BJ (cell line): ENCODE measurements at regions not wholly inside any gene's neighbourhood (a gene's known extent, or its start where the extent isn't known, plus 50 kb on each side); places are given as distances from the start of the nearest gene placed in this dataset.
"Not testable (repeated sequence)": the region's sequence is repeated elsewhere in the genome, so short reads cannot be mapped to it uniquely, and the experiment has no call there.

Experiments used
- CTCF ChIA-PET: fragments of 350-600 bp; formaldehyde crosslinking; extraction: SDS; loops from one replicate; lab custom pipeline; 2021; ENCODE audit warnings: antibody characterized with exemption, inconsistent platforms; lab: Yijun Ruan, JAX
- POLR2A ChIA-PET: fragments of 300-600 bp; sonication (Branson Sonifier 250); formaldehyde crosslinking; extraction: SDS; loops from one replicate; lab custom pipeline; 2021; ENCODE audit warnings: antibody characterized with exemption; lab: Charles Lee
- DNase-seq: peaks from one replicate; pipeline ENCODE4 v3.0.0-alpha.2; 2011; ENCODE audit warnings: low read depth
- H3K27me3 ChIP-seq: 2 replicates; pipeline ENCODE4 v1.6.0; 2011; ENCODE audit warnings: low read length; ENCODE audit not compliant: control insufficient read depth, insufficient read depth
- H3K36me3 ChIP-seq: 2 replicates; pipeline ENCODE4 v1.5.1; 2011; ENCODE audit warnings: low read length; ENCODE audit not compliant: control insufficient read depth, insufficient read depth
- H3K4me3 ChIP-seq: 2 replicates; pipeline ENCODE4 v1.5.1; 2011; ENCODE audit warnings: low read depth, mild to moderate bottlenecking, control low read depth, low read length
- TF ChIP-seq, protein P1 (sequence below): IDR thresholded peaks from 2 replicates; pipeline ENCODE4 v1.5.1; 2011; ENCODE audit warnings: low read depth, mild to moderate bottlenecking, control low read depth, inconsistent platforms, low read length, moderate library complexity; ENCODE audit not compliant: insufficient read depth

DNA sequence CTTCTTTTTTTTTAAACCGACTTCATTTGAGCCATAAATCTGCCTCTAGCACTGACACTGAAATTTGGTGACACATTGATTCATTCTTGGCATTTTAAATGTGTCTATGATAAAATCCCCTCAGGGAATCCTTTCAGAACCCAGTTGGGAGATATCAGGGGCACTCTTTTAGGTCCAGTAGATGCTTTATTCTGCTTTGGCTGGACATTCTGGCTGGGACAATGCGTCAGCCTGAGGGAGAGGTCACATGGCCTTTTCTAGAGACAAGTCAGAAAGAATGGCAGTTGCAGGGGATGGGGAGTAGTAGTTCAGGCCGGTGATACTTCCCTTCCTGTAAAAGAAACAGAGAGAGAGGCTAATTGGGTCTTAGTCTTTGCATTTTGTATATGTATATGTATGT is 63.1 kb downstream of the TRIM43 start:
- H3K4me3 ChIP-seq, H3K27me3 ChIP-seq, POLR2A ChIA-PET, DNase-seq, H3K36me3 ChIP-seq, CTCF ChIA-PET: not testable (repeated sequence)

DNA sequence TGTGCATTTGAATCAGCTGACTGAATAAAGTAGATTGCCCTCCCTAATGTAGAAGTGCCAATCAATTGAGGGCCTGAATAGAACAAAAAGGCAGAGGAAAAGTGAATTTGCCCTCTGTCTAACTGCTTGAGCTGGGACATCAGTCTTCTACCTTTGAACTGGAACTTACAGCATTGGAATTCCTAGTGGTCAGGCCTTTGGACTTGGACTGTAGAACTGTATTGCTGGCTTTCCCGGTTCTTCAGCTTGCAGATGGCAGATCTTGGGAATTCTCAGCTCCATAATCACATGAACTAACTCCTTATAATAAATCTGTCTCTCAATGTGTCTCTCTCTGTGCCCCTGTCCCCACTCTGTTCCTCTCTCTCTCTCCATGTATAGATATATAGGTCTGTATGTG is 64.8 kb downstream of the TRIM43 start:
- H3K36me3 ChIP-seq, H3K27me3 ChIP-seq, DNase-seq, POLR2A ChIA-PET, H3K4me3 ChIP-seq, CTCF ChIA-PET: not testable (repeated sequence)

DNA sequence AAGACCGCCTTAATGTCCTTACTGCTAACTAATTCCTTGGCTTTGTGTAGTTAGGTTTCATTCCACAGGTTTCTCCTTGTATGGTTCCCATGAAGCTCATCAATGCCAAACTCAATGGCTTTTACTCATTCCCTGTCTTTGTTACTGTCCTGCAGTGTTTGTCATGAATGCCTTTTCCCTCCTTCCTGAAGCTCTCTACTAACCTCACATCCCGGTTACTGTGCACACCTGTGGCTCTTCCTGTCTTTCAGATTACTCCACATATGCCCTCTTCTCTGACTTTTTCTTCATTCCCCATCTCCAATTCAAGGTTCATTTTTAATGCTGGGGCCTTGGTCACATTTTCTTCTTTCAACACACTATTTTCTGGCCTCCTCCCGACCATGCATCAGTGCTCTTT is 66.1 kb downstream of the TRIM43 start:
- DNase-seq, CTCF ChIA-PET, H3K27me3 ChIP-seq, H3K36me3 ChIP-seq, POLR2A ChIA-PET, H3K4me3 ChIP-seq: not testable (repeated sequence)

DNA sequence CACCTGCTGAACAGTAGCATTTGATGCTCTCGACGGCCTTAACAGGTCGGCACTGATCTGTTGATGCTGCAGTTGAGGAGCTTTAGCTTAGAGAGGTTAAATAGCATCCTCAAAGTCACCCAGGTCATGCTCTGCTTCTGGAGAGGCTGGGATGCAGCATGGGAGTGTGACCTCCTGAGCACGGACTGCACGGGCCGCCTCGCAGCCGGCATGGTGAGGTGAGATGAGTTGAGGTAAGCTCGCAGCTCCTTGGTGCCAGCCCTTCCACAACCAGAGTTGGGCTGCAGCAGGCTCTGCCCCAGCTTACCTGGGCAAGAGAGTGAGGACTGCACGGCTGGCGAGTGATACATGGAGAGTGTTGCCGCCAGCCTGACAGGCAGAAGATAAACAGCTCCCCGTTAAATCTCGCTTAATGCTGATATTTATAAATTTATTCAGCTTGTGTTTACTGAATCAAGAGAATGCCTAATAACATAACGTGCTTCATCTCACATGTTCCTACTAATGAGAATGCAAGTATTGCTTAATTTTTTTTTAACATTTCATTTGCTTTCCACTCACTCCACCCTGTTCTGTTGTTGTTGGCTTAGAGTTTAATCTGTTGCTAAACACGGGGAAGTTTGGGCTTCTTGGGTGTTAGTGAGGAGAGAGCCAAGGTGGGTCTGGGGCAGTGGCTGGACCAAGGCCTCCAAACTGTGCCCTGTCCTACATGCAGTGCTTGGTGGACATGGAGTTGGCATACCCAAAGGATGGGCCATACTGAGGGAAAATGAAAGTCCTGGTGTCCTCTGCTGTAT is 69.2 kb downstream of the TRIM43 start:
- DNase-seq, H3K27me3 ChIP-seq, H3K4me3 ChIP-seq, CTCF ChIA-PET, H3K36me3 ChIP-seq, POLR2A ChIA-PET: not testable (repeated sequence)

DNA sequence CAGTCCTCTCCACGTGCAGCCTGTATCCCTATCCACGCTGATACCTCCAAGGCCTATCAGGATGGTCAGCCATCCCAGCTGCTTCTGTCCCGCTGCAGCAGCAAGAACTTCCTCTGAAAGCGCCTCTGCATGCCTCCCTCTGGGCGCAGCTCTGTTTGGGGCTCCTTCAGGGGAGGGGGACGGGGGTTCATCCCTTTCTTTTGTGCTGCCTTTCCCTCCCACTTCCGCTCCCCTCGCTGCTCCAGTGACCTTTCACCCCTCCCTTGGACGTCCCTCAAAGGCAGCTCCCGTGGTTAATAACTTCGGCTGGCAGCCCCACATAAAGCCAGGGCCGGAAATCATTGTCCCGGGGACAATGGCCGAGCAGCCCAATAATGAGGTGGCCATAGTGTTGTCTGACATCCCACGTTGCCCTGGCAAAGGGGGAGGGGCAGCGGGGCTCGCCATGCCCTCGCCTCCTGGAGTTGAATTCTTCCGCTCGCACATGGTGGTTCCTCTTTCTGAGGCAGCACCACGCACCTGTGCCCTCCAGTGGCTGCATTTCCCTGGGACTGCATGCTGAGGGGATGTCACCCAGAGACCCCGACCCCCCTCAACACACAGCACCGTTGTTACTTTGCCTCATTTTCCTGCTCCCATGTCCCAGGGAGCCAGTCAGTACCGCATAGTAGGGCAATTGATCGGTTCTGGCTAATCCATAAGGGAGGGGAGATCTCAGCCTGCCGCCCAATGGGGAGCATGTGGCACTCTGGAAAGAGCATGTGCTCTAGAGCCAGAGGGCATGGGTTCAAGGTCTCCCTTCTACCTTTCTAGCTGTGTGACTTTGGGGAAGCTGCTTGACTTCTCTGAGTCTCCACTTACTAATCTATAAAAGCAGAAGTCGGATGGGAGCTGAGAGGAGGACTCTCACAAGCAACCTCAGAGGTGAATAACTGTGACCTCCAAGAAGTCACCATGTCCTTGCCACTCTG is 72.0 kb downstream of the TRIM43 start:
- CTCF ChIA-PET, H3K36me3 ChIP-seq, H3K27me3 ChIP-seq, DNase-seq, POLR2A ChIA-PET, H3K4me3 ChIP-seq: not testable (repeated sequence)

DNA sequence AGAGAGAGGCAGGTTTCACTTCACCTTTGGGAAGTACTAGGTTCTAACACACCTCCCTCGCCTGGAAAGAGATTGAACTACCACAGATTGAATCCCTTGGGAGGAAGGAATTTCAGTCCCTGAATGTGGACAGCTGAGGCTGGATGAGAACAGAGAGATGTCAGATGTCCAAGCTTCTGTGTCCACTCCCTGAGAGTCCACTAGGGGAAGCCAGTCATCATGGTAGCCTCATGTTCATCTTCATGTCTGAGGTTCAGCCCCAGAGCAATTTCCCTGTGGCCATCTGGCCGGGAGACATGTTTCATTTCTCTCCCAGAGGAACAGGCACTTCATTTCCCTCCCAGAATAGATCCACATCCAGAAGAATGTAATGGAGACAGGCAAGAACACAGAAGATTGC is 74.8 kb downstream of the TRIM43 start:
- H3K27me3 ChIP-seq, POLR2A ChIA-PET, H3K4me3 ChIP-seq, H3K36me3 ChIP-seq, DNase-seq: not testable (repeated sequence)
- CTCF ChIA-PET, result interaction anchor here (1.2 to 1.6 kb wide), 3 partner anchors 57 to 327 kb away, joined by 3 to 5 read pairs (median 3); no protein-coding TSS in a partner anchor
- TF ChIP-seq, protein P1, sequence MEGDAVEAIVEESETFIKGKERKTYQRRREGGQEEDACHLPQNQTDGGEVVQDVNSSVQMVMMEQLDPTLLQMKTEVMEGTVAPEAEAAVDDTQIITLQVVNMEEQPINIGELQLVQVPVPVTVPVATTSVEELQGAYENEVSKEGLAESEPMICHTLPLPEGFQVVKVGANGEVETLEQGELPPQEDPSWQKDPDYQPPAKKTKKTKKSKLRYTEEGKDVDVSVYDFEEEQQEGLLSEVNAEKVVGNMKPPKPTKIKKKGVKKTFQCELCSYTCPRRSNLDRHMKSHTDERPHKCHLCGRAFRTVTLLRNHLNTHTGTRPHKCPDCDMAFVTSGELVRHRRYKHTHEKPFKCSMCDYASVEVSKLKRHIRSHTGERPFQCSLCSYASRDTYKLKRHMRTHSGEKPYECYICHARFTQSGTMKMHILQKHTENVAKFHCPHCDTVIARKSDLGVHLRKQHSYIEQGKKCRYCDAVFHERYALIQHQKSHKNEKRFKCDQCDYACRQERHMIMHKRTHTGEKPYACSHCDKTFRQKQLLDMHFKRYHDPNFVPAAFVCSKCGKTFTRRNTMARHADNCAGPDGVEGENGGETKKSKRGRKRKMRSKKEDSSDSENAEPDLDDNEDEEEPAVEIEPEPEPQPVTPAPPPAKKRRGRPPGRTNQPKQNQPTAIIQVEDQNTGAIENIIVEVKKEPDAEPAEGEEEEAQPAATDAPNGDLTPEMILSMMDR, result peak; percentile 46

DNA sequence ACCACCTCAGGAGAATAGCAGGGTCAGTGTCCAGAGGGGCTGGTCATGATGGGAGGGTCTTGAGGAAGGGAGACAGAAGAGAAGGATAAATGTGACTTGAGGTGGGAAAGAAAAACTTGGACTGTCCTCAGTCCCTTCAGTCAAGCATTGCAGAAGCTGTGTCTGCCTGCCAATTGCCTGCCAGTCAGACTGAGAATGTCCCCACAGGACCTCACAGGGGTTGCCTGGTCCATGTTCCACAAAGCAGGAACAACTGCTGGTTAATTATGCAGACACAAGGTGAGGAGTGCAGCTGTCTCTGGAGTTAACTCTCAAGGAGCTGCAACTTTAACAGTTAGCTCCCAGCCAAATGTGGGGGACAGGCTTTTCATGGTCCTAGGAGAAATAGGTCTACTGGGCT is 75.7 kb downstream of the TRIM43 start:
- ChIA-PET CTCF (interaction anchor here (1.0 to 1.6 kb wide), 4 partner anchors 57 to 328 kb away, joined by 3 to 5 read pairs (median 4); no protein-coding TSS in a partner anchor), POLR2A (no interaction called here)
- Histone ChIP-seq H3K27me3 (no peaks in the 10 kb centered on the region), H3K36me3 (no peaks in the 10 kb centered on the region), H3K4me3 (no peak overlapping the region)
- TF ChIP-seq, protein P1, result no peak
- DNase-seq, result no peak

DNA sequence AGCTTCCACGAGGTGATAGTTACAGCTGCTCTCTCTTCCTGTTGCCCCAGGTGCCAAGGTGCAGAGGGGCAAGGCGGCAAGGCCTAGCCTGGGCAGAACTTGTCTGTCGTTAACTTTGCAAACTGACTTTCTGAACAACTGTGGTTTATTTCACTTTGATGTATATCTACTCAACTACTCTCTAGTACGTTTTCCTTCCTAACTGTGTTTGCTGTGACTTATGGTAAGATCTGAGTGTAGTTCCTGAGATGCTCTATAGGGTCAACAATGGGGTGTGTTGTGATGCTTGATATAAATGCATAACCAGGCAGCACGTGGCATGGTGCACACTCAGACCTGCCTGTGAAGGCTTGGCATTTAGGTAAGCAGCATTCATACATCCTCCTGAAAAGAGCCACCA is 77.1 kb downstream of the TRIM43 start:
- H3K36me3 ChIP-seq, H3K4me3 ChIP-seq, H3K27me3 ChIP-seq, DNase-seq, POLR2A ChIA-PET: not testable (repeated sequence)
- CTCF ChIA-PET, result interaction anchor here (0.9 kb wide), 1 partner anchor 48 kb away, joined by 3 read pairs; no protein-coding TSS in a partner anchor
